AG10803 (cell line): ENCODE measurements at regions not wholly inside any gene's neighbourhood (a gene's known extent, or its start where the extent isn't known, plus 50 kb on each side); places are given as distances from the start of the nearest gene placed in this dataset.

Experiments
- DNase-seq: peaks from one replicate; pipeline ENCODE4 v3.0.0; 2010; ENCODE audit warnings: low read depth
- H3K4me3 ChIP-seq: 2 replicates; pipeline ENCODE4 v1.5.1; 2011; ENCODE audit warnings: mild to moderate bottlenecking, low read length, control low read depth
- TF ChIP-seq, protein P1 (sequence below): conservative IDR thresholded peaks from 2 replicates; pipeline ENCODE4 v1.5.1; 2011; ENCODE audit warnings: mild to moderate bottlenecking, low read length, control low read depth, inconsistent platforms

DNA sequence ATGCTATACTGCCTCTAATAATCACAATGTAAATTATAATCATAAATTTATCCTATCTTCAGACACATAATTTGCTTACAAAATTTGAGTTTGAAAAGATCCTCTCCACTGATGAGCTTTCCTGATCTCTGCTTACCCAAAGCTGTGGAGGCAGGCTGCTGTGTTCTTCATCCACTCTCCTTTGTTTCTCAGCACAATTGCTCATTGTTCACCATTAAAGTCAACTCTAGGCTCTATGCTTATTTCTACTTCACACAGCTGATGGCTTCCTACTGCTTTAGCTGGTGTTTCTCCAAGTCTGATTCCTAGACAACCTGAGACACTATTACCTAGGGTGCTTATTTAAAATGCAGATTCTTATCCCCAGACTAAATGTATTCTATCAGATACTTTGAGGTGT is 319.7 kb downstream of the PCDH18 start:
- no peak for DNase-seq
- TF ChIP-seq, protein P1, sequence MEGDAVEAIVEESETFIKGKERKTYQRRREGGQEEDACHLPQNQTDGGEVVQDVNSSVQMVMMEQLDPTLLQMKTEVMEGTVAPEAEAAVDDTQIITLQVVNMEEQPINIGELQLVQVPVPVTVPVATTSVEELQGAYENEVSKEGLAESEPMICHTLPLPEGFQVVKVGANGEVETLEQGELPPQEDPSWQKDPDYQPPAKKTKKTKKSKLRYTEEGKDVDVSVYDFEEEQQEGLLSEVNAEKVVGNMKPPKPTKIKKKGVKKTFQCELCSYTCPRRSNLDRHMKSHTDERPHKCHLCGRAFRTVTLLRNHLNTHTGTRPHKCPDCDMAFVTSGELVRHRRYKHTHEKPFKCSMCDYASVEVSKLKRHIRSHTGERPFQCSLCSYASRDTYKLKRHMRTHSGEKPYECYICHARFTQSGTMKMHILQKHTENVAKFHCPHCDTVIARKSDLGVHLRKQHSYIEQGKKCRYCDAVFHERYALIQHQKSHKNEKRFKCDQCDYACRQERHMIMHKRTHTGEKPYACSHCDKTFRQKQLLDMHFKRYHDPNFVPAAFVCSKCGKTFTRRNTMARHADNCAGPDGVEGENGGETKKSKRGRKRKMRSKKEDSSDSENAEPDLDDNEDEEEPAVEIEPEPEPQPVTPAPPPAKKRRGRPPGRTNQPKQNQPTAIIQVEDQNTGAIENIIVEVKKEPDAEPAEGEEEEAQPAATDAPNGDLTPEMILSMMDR: no peak
- H3K4me3 ChIP-seq: no peak overlapping the region

DNA sequence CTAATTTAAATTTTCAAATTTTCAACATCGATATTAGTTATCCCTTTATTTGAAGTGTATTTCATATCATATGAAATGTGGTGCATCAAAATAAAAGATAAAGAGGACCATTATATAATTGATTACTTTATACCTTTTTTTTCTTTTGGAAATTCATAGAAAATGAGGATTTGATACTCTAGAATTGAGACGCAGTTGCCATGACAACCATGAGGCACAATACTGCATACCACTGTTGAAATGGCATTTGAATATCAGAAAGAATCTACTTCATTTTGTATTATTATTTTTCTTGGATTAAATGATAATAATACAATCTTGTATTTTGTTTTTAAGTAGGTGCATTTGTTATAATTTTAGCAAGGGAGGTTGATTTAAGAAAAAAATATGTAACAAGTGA is 323.1 kb downstream of the PCDH18 start:
- TF ChIP-seq, protein P1: no peak
- no peak overlapping the region for H3K4me3 ChIP-seq
- DNase-seq: no peak

DNA sequence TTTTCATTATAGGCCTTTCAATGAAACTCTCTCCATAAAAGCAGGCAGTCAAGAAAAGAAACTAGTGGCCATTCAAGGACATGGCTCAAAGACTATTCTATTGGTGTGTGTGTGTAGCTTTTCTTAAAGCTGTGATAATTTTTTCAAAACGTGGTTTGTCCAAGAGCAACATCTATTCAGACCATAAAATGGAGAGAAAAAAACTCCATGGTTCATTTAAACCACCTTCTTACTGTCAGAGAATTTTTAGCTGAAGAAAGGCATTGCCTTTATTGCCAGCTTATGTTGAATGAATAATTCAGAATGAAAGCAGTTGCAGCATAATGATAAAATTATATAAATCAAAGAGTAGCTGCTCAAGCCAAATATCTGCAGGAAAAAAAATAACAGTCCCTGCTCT is 325.5 kb downstream of the PCDH18 start:
- TF ChIP-seq, protein P1: no peak
- no peak overlapping the region for H3K4me3 ChIP-seq
- no peak for DNase-seq

DNA sequence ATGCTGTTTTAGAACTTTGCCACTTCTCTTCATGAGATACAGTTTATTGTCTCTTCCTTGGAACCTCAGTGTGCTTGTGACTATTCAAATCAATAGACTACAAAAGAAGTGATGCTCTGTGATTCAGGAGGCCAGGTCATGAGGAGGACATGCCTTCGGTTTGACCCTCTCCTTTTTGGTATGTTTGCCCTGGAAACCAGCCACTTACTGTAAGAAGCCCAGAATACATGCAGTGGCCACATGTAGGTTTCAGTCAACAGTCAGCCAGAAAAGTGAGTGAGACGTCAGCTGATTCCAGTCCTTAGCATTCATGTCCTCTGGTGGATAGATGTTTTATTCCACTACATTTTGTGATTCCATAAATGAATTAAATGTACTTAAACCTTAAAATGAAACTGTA is 328.7 kb downstream of the PCDH18 start:
- TF ChIP-seq, protein P1: 0 out of 2 replicates have a peak, but pooled peaks have one; percentile 2
- no peak overlapping the region for H3K4me3 ChIP-seq
- peak; percentile 84 for DNase-seq

DNA sequence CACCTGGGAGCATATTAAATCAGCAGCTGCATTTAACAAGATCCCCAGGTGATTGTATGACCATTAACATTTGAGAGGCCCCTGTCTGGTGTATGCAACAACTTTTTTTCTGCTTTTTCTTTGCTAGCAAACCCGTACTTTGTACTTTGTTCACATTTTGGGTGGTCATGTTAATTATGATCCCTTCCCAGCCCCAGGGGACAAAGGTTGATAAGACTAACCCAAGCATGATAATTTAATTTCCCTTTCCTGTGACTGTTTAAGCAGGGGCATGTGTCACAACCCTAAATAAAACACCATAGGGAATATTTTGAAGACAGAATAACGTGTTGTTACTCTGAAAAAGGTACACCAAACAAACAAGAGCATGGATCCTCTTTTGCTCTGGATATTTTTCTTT is 332.0 kb downstream of the PCDH18 start:
- TF ChIP-seq, protein P1: no peak
- no peak overlapping the region for H3K4me3 ChIP-seq
- no peak for DNase-seq

DNA sequence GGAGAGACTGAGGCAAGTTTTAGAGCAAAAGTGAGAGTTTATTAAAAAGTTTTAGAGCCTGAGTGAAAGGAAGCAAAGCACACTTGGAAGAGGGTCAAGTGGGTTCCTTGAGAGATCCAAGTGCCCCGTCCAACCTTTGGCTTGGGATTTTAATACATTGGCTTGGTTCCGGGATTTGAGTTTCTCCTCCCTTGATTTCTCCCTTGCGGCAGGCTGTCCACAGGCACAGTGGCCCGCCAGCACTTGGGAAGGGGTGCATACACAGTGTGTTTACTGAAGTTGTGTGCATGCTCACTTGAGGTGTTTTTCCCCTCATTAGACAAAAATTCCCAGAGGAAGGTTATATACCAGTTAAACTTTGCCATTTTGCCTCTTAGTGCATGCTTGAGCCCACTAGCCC is 333.5 kb downstream of the PCDH18 start:
- TF ChIP-seq, protein P1: no peak
- no peak for DNase-seq
- no peak overlapping the region for H3K4me3 ChIP-seq

DNA sequence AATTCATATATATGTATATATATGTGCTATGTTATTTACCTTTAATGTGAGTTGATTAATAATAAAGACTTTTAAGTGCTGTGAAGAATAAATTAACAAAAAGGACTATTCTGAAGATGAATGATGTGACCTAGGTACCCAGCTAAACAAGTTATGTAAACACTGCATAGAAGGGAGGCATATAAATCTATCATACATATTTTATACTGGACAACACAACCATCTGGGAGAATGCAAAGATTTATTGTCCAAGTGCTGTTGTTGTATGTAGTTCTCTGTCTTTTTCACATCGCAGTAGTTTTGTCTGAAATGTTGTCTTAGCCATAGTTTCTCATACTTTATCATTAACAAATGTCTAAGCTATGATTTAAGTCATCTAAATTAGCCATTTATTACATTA is 337.6 kb downstream of the PCDH18 start:
- no peak for DNase-seq
- TF ChIP-seq, protein P1: no peak
- no peak overlapping the region for H3K4me3 ChIP-seq
